KBM-7 (cell line): ENCODE measurements at regions not wholly inside any gene's neighbourhood (a gene's known extent, or its start where the extent isn't known, plus 50 kb on each side); places are given as distances from the start of the nearest gene placed in this dataset.
"Not testable (repeated sequence)": the region's sequence is repeated elsewhere in the genome, so short reads cannot be mapped to it uniquely, and the experiment has no call there.

Experiments
- DNase-seq: peaks from one replicate; pipeline ENCODE4 v3.0.0-alpha.2; 2015
- in situ Hi-C: fragments of 300-500 bp; cut with MboI; formaldehyde crosslinking; loops from 2 replicates; pipeline ENCODE4 v1.14.3; 2020; ENCODE audit warnings: low sequenced_read_pairs, low pct_unique_long_range_greater_than_20kb, mixed read lengths

- in situ Hi-C loops: no loop called here
- no peak for DNase-seq
These were observed 392.6 kb downstream of the ZPLD1 start for GRCh38 chr3:102827386-102827785.

- in situ Hi-C loops: no loop called here
- no peak for DNase-seq
These were observed 395.6 kb downstream of the ZPLD1 start for GRCh38 chr3:102830415-102830814.

- in situ Hi-C loops: no loop called here
- no peak for DNase-seq
These were observed 407.1 kb downstream of the ZPLD1 start for GRCh38 chr3:102841866-102842265.

GRCh38 chr3:102866845-102867244 is 432.0 kb downstream of the ZPLD1 start:
- DNase-seq: no peak
- in situ Hi-C loops: no loop called here

- in situ Hi-C loops: no loop called here
- DNase-seq: no peak
These were observed 448.7 kb downstream of the ZPLD1 start for GRCh38 chr3:102883515-102883914.

- DNase-seq: no peak
- in situ Hi-C loops: no loop called here
These were observed 450.5 kb downstream of the ZPLD1 start for GRCh38 chr3:102885289-102885688.

- in situ Hi-C loops: no loop called here
- DNase-seq: no peak
These were observed 452.6 kb downstream of the ZPLD1 start for GRCh38 chr3:102887431-102887830.

GRCh38 chr3:102896851-102897621 is 462.2 kb downstream of the ZPLD1 start:
- no peak for DNase-seq
- in situ Hi-C loops: no loop called here

GRCh38 chr3:102904629-102905028 is 469.8 kb downstream of the ZPLD1 start:
- in situ Hi-C loops: no loop called here
- DNase-seq: no peak

- in situ Hi-C loops: no loop called here
- DNase-seq: no peak
These were observed 471.0 kb downstream of the ZPLD1 start for GRCh38 chr3:102905811-102906210.

GRCh38 chr3:102906818-102907217 is 472.0 kb downstream of the ZPLD1 start:
- in situ Hi-C loops: no loop called here
- DNase-seq: no peak

- in situ Hi-C loops: no loop called here
- DNase-seq: no peak
These were observed 475.1 kb downstream of the ZPLD1 start for GRCh38 chr3:102909904-102910303.

- no peak for DNase-seq
- in situ Hi-C loops: no loop called here
These were observed 481.7 kb downstream of the ZPLD1 start for GRCh38 chr3:102916532-102916931.

- in situ Hi-C loops: no loop called here
- DNase-seq: peak; percentile 5
These were observed 491.8 kb downstream of the ZPLD1 start for GRCh38 chr3:102926618-102927017.

GRCh38 chr3:102933377-102933776 is 498.6 kb downstream of the ZPLD1 start:
- in situ Hi-C loops: no loop called here
- DNase-seq: no peak

- DNase-seq: no peak
- in situ Hi-C loops: no loop called here
These were observed 501.8 kb downstream of the ZPLD1 start for GRCh38 chr3:102936511-102937045.

- no peak for DNase-seq
- in situ Hi-C loops: no loop called here
These were observed 507.0 kb downstream of the ZPLD1 start for GRCh38 chr3:102941786-102942185.

- DNase-seq, in situ Hi-C loops: not testable (repeated sequence)
These were observed 511.6 kb downstream of the ZPLD1 start for GRCh38 chr3:102946445-102946844.

GRCh38 chr3:102972350-102972749 is 537.5 kb downstream of the ZPLD1 start:
- DNase-seq: no peak
- in situ Hi-C loops: no loop called here

GRCh38 chr3:102974333-102974732 is 539.5 kb downstream of the ZPLD1 start:
- in situ Hi-C loops: no loop called here
- DNase-seq: no peak

GRCh38 chr3:102979191-102979590 is 544.4 kb downstream of the ZPLD1 start:
- in situ Hi-C loops: no loop called here
- DNase-seq: no peak
